ENCODE measurements at regions not wholly inside any gene's neighbourhood (a gene's known extent, or its start where the extent isn't known, plus 50 kb on each side); places are given as distances from the start of the nearest gene placed in this dataset.

DNA sequence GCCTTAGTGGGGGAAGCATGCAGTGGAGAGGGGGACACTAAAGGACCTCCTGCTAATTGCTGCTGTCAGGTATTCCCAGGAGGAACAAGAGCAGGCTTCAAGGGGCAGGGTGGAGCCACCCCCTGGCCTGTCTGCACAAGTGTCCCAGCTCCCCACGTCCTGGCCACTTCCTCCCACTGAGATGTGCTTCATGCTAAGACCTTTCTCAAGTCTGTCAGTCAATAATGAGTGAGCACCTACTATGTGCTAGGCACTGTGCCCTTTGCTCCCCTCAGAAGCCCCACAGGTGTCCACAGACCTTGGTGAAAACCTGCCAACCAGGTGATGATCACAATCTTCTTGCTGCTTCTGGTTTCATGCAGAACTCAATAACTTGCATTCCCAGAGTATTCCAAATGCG, 147.9 kb downstream of the UNC5CL start:
- DNase-seq = no peak
- H3K27ac Mint-ChIP-seq (ENCODE audit: unreplicated experiment) = no peak overlapping the region
- H3K9me3 Mint-ChIP-seq (ENCODE audit: unreplicated experiment) = no peaks in the 10 kb centered on the region
- no peak overlapping the region for H3K4me3 Mint-ChIP-seq (ENCODE audit: unreplicated experiment)
- peaks cover 1% of the 10 kb centered on the region for H3K27me3 Mint-ChIP-seq (ENCODE audit: unreplicated experiment)
- H3K36me3 Mint-ChIP-seq (ENCODE audit: unreplicated experiment) = no peaks in the 10 kb centered on the region
- no peak for TF ChIP-seq CTCF (IDR thresholded peaks at IDR 0.05; ENCODE audit: partially characterized antibody, unreplicated experiment)
- no peaks in the 10 kb centered on the region for H3K4me1 Mint-ChIP-seq (ENCODE audit: low read depth, unreplicated experiment)

DNA sequence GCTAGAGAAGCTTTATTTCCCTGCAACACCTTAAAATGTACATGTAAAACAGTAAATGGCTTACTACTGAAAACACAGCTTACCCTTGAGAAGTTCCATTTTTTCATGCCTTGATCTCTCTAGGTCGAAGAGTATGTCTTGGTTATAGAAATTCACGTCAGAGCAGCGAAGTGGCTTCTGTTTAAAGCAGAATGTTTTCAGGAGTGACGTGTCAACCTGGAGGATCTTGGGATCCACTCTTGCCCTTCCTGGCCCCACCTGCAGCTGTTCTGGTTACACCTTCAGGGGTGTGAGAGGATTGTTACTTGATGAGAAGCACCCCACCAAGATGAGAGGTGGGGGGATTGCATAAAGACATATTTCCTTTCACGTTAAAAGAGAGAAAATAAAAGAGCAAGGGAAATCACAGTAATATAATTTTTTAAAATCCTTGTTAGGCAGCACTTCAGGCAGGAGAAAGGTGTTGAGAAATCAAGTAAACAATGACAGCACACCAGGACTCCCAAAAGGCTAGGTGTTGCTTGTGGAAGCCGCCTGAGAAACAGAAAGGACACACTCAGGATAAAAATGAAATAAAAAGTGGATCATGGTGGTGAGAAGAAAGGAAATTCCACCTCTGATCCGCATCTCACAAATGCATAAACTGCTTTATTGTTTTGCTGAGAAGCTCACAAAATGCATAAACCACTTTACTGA, 149.7 kb downstream of the UNC5CL start:
- Mint-ChIP-seq H3K4me3 (ENCODE audit: unreplicated experiment) (no peak overlapping the region), H3K4me1 (ENCODE audit: low read depth, unreplicated experiment) (no peaks in the 10 kb centered on the region), H3K9me3 (ENCODE audit: unreplicated experiment) (no peaks in the 10 kb centered on the region), H3K36me3 (ENCODE audit: unreplicated experiment) (no peaks in the 10 kb centered on the region), H3K27ac (ENCODE audit: unreplicated experiment) (no peak overlapping the region), H3K27me3 (ENCODE audit: unreplicated experiment) (peaks cover 1% of the 10 kb centered on the region)
- TF ChIP-seq CTCF (IDR thresholded peaks at IDR 0.05; ENCODE audit: partially characterized antibody, unreplicated experiment) = no peak
- DNase-seq = no peak

GRCh38 chr6:40888456-40888990, 150.5 kb downstream of the UNC5CL start:
- H3K27ac Mint-ChIP-seq (ENCODE audit: unreplicated experiment) = no peak overlapping the region
- H3K9me3 Mint-ChIP-seq (ENCODE audit: unreplicated experiment) = peaks cover 2% of the 10 kb centered on the region
- no peak for TF ChIP-seq CTCF (IDR thresholded peaks at IDR 0.05; ENCODE audit: partially characterized antibody, unreplicated experiment)
- no peak overlapping the region for H3K4me3 Mint-ChIP-seq (ENCODE audit: unreplicated experiment)
- no peak for DNase-seq
- H3K27me3 Mint-ChIP-seq (ENCODE audit: unreplicated experiment) = peaks cover 1% of the 10 kb centered on the region
- no peaks in the 10 kb centered on the region for H3K4me1 Mint-ChIP-seq (ENCODE audit: low read depth, unreplicated experiment)
- no peaks in the 10 kb centered on the region for H3K36me3 Mint-ChIP-seq (ENCODE audit: unreplicated experiment)

DNA sequence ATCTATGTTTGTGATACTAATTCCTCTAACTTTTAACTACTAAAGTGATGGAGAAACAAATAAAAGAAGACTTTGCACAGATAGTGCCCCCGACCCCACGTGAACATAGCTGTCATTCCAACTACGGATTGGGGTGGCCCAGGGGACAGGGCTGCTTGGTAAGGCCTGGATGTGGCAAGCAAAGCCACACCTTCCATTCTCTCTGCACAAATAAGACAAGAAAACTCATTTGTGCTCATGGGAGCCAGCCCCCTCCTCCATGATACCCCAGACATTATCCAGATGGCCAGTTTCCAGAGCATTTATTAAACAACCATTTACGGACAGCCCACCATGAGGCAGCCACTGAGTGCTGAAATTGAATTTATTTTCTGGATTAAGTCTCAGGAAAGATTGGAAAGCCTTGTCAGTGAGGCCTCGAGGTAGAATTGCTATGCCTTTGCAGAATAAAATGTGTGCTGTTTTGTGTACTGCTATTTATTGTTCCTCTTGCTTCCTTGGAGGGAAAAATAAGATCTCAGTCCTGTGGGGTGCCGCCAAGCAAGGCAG, 151.2 kb downstream of the UNC5CL start:
- Mint-ChIP-seq H3K27ac (ENCODE audit: unreplicated experiment) (no peak overlapping the region), H3K36me3 (ENCODE audit: unreplicated experiment) (no peaks in the 10 kb centered on the region), H3K27me3 (ENCODE audit: unreplicated experiment) (peaks cover 1% of the 10 kb centered on the region), H3K4me1 (ENCODE audit: low read depth, unreplicated experiment) (no peaks in the 10 kb centered on the region), H3K4me3 (ENCODE audit: unreplicated experiment) (no peak overlapping the region), H3K9me3 (ENCODE audit: unreplicated experiment) (peaks cover 2% of the 10 kb centered on the region)
- no peak for DNase-seq
- TF ChIP-seq CTCF (IDR thresholded peaks at IDR 0.05; ENCODE audit: partially characterized antibody, unreplicated experiment) = no peak

- Mint-ChIP-seq H3K4me3 (ENCODE audit: unreplicated experiment) (no peak overlapping the region), H3K4me1 (ENCODE audit: low read depth, unreplicated experiment) (no peaks in the 10 kb centered on the region), H3K36me3 (ENCODE audit: unreplicated experiment) (no peaks in the 10 kb centered on the region), H3K27me3 (ENCODE audit: unreplicated experiment) (no peaks in the 10 kb centered on the region), H3K27ac (ENCODE audit: unreplicated experiment) (peak overlapping the region; percentile 23), H3K9me3 (ENCODE audit: unreplicated experiment) (peaks cover 2% of the 10 kb centered on the region)
- DNase-seq = no peak
- no peak for TF ChIP-seq CTCF (IDR thresholded peaks at IDR 0.05; ENCODE audit: partially characterized antibody, unreplicated experiment)
These were observed 151.8 kb downstream of the UNC5CL start for GRCh38 chr6:40887079-40887791.

All from glutamatergic neuron (in vitro differentiated cells).